ENCODE measurements at regions not wholly inside any gene's neighbourhood (a gene's known extent, or its start where the extent isn't known, plus 50 kb on each side); places are given as distances from the start of the nearest gene placed in this dataset.

- no peak overlapping the region for H3K4me3 Mint-ChIP-seq
- no peak overlapping the region for H3K27ac Mint-ChIP-seq
- peaks cover 26% of the 10 kb centered on the region for H3K4me1 Mint-ChIP-seq
- ChIA-PET CTCF (no interaction called here), POLR2A (no interaction called here)
- DNase-seq: no peak
- peaks cover 6% of the 10 kb centered on the region for H3K9me3 Mint-ChIP-seq
- H3K27me3 Mint-ChIP-seq: no peaks in the 10 kb centered on the region
- peaks cover 2% of the 10 kb centered on the region for H3K36me3 Mint-ChIP-seq (ENCODE audit: low read depth)
Observed at GRCh38 chr11:95547186-95547585, 242.4 kb downstream of the FAM76B start.

- H3K4me3 Mint-ChIP-seq: no peak overlapping the region
- no peak for DNase-seq
- H3K9me3 Mint-ChIP-seq: peaks cover 7% of the 10 kb centered on the region
- ChIA-PET CTCF (interaction anchor here (1.2 to 2.3 kb wide), 3 partner anchors 12 to 216 kb away, joined by 3 to 13 read pairs (median 3); no protein-coding TSS in a partner anchor), POLR2A (no interaction called here)
- H3K27me3 Mint-ChIP-seq: no peaks in the 10 kb centered on the region
- peaks cover 2% of the 10 kb centered on the region for H3K36me3 Mint-ChIP-seq (ENCODE audit: low read depth)
- H3K4me1 Mint-ChIP-seq: peaks cover 26% of the 10 kb centered on the region
- no peak overlapping the region for H3K27ac Mint-ChIP-seq
Observed at GRCh38 chr11:95545116-95545875, 244.3 kb downstream of the FAM76B start.

GRCh38 chr11:95544095-95544856 lies 245.3 kb downstream of the FAM76B start:
- no peak overlapping the region for H3K4me3 Mint-ChIP-seq

GRCh38 chr11:95542868-95543551 lies 246.6 kb downstream of the FAM76B start:
- ChIA-PET CTCF (interaction anchor here (1.4 to 1.5 kb wide), 3 partner anchors 14 to 162 kb away, joined by 3 to 4 read pairs (median 3); no protein-coding TSS in a partner anchor), POLR2A (no interaction called here)
- no peak for DNase-seq
- peaks cover 2% of the 10 kb centered on the region for H3K9me3 Mint-ChIP-seq
- no peak overlapping the region for H3K27ac Mint-ChIP-seq
- H3K4me1 Mint-ChIP-seq: peaks cover 15% of the 10 kb centered on the region
- peaks cover 2% of the 10 kb centered on the region for H3K36me3 Mint-ChIP-seq (ENCODE audit: low read depth)
- H3K27me3 Mint-ChIP-seq: no peaks in the 10 kb centered on the region
- no peak overlapping the region for H3K4me3 Mint-ChIP-seq

More at GRCh38 chr11:95544095-95544856, 245.3 kb downstream of the FAM76B start:
- H3K27me3 Mint-ChIP-seq: no peaks in the 10 kb centered on the region
- peaks cover 2% of the 10 kb centered on the region for H3K9me3 Mint-ChIP-seq
- peaks cover 21% of the 10 kb centered on the region for H3K4me1 Mint-ChIP-seq
- H3K36me3 Mint-ChIP-seq (ENCODE audit: low read depth): peaks cover 2% of the 10 kb centered on the region
- DNase-seq: no peak
- POLR2A ChIA-PET: interaction anchor here (0.6 kb wide), 1 partner anchor 173 kb away, joined by 3 read pairs; no protein-coding TSS in a partner anchor
- H3K27ac Mint-ChIP-seq: no peak overlapping the region
- CTCF ChIA-PET: interaction anchor here (1.0 to 1.6 kb wide), 5 partner anchors 12 to 219 kb away, joined by 3 to 4 read pairs (median 3); no protein-coding TSS in a partner anchor

- POLR2A ChIA-PET: no interaction called here
- Mint-ChIP-seq H3K4me1 (peaks cover 2% of the 10 kb centered on the region), H3K4me3 (no peak overlapping the region), H3K36me3 (ENCODE audit: low read depth) (no peaks in the 10 kb centered on the region), H3K9me3 (peaks cover 2% of the 10 kb centered on the region), H3K27ac (no peak overlapping the region), H3K27me3 (no peaks in the 10 kb centered on the region)
- CTCF ChIA-PET: no interaction called here
- no peak for DNase-seq
Observed at GRCh38 chr11:95541715-95542114, 247.9 kb downstream of the FAM76B start.

GRCh38 chr11:95536047-95536690 lies 253.4 kb downstream of the FAM76B start:
- CTCF ChIA-PET: interaction anchor here (1.9 kb wide), 1 partner anchor 9 kb away, joined by 4 read pairs; no protein-coding TSS in a partner anchor
- no peak for DNase-seq
- POLR2A ChIA-PET: no interaction called here
- Mint-ChIP-seq H3K4me1 (peaks cover 5% of the 10 kb centered on the region), H3K36me3 (ENCODE audit: low read depth) (peaks cover 9% of the 10 kb centered on the region), H3K9me3 (peaks cover 18% of the 10 kb centered on the region), H3K27me3 (no peaks in the 10 kb centered on the region), H3K27ac (no peak overlapping the region), H3K4me3 (no peak overlapping the region)

GRCh38 chr11:95534809-95535208 lies 254.8 kb downstream of the FAM76B start:
- no peaks in the 10 kb centered on the region for H3K27me3 Mint-ChIP-seq
- H3K4me3 Mint-ChIP-seq: no peak overlapping the region
- no peak for DNase-seq
- peaks cover 5% of the 10 kb centered on the region for H3K4me1 Mint-ChIP-seq
- CTCF ChIA-PET: no interaction called here
- H3K27ac Mint-ChIP-seq: no peak overlapping the region
- H3K9me3 Mint-ChIP-seq: peaks cover 18% of the 10 kb centered on the region
- POLR2A ChIA-PET: no interaction called here
- peaks cover 9% of the 10 kb centered on the region for H3K36me3 Mint-ChIP-seq (ENCODE audit: low read depth)

GRCh38 chr11:95534226-95534625 lies 255.4 kb downstream of the FAM76B start:
- Mint-ChIP-seq H3K4me3 (no peak overlapping the region), H3K4me1 (peaks cover 5% of the 10 kb centered on the region), H3K36me3 (ENCODE audit: low read depth) (peaks cover 9% of the 10 kb centered on the region), H3K27ac (no peak overlapping the region), H3K9me3 (peaks cover 18% of the 10 kb centered on the region), H3K27me3 (peaks cover under 1% of the 10 kb centered on the region)
- DNase-seq: no peak
- CTCF ChIA-PET: no interaction called here
- POLR2A ChIA-PET: no interaction called here

GRCh38 chr11:95531116-95531515 lies 258.5 kb downstream of the FAM76B start:
- Mint-ChIP-seq H3K27ac (no peak overlapping the region), H3K9me3 (peaks cover 18% of the 10 kb centered on the region), H3K4me3 (no peak overlapping the region), H3K27me3 (peaks cover 3% of the 10 kb centered on the region), H3K4me1 (peaks cover 5% of the 10 kb centered on the region), H3K36me3 (ENCODE audit: low read depth) (peaks cover 9% of the 10 kb centered on the region)
- POLR2A ChIA-PET: no interaction called here
- CTCF ChIA-PET: no interaction called here
- DNase-seq: no peak

- DNase-seq: no peak
- Mint-ChIP-seq H3K36me3 (ENCODE audit: low read depth) (no peaks in the 10 kb centered on the region), H3K9me3 (peaks cover 3% of the 10 kb centered on the region), H3K4me3 (no peak overlapping the region), H3K27me3 (peaks cover 4% of the 10 kb centered on the region), H3K4me1 (no peaks in the 10 kb centered on the region), H3K27ac (no peak overlapping the region)
- ChIA-PET CTCF (no interaction called here), POLR2A (no interaction called here)
Observed at GRCh38 chr11:95524314-95525036, 265.1 kb downstream of the FAM76B start.

- H3K4me3 Mint-ChIP-seq: no peak overlapping the region
Observed at GRCh38 chr11:95522874-95523273, 266.7 kb downstream of the FAM76B start.

GRCh38 chr11:95521862-95522261 lies 267.7 kb downstream of the FAM76B start:
- no peaks in the 10 kb centered on the region for H3K4me1 Mint-ChIP-seq
- H3K27me3 Mint-ChIP-seq: peaks cover 1% of the 10 kb centered on the region
- POLR2A ChIA-PET: no interaction called here
- no peak overlapping the region for H3K4me3 Mint-ChIP-seq
- no peaks in the 10 kb centered on the region for H3K36me3 Mint-ChIP-seq (ENCODE audit: low read depth)
- peaks cover 5% of the 10 kb centered on the region for H3K9me3 Mint-ChIP-seq
- no peak overlapping the region for H3K27ac Mint-ChIP-seq
- CTCF ChIA-PET: no interaction called here
- DNase-seq: no peak

More at GRCh38 chr11:95522874-95523273, 266.7 kb downstream of the FAM76B start:
- DNase-seq: no peak
- H3K9me3 Mint-ChIP-seq: peaks cover 3% of the 10 kb centered on the region
- CTCF ChIA-PET: no interaction called here
- no peak overlapping the region for H3K27ac Mint-ChIP-seq
- POLR2A ChIA-PET: no interaction called here
- H3K36me3 Mint-ChIP-seq (ENCODE audit: low read depth): no peaks in the 10 kb centered on the region
- peaks cover 1% of the 10 kb centered on the region for H3K27me3 Mint-ChIP-seq
- H3K4me1 Mint-ChIP-seq: no peaks in the 10 kb centered on the region

Data from activated CD4-positive, alpha-beta T cell treated with anti-CD3 and anti-CD28 coated beads, Interleukin-2, amount 10 ng/mL, durations not matched to agents 7 days and 5 days (primary cell).